Dedifferentiated amniotic fluid mesenchymal stem cell (primary cell): ENCODE measurements at regions not wholly inside any gene's neighbourhood (a gene's known extent, or its start where the extent isn't known, plus 50 kb on each side); places are given as distances from the start of the nearest gene placed in this dataset.

Experiments used
- DNase-seq: peaks from one replicate; pipeline ENCODE4 v3.0.0-alpha.2; 2016; ENCODE audit errors: extremely low spot score

DNA sequence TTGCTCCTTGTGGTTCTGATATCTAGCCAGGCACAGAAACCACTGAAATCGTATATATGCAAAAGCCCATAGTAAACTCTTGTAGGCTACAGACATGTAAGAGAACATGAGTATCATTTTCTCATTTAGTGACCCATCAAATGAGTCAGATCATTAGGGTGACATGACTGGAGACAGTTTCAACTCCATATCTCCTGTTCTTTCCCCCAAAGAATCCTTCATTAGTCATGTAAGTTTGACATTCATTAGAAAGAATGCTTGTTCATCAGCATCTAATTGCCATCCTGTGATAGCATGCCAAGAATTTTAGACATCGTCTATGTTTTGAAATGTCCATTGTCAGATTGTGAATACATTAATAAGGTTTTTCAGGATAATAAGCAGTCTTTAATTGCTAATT is 264.9 kb upstream of the TPM1 start:
- no peak for DNase-seq

- peak; percentile 34 for DNase-seq
Observed at GRCh38 chr15:62779036-62779770, 263.3 kb upstream of the TPM1 start.

DNA sequence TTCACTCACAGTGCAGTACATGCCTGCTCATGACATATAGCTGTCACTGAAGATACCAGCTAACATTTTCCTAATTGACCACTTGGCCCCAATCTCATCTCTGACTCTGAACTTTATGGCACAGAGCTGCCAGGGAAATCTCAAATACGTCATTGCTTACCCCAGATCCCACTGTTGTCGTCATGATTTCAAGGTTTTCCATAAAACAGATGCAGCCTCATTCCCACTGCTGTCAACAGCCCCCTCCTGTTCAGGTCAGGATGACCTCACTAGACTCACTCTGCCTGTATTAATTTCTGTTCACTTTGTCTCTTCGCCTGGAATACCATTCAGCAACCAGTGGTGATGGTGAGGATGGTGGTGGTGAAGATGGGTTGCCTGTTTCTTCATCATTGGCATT is 262.6 kb upstream of the TPM1 start:
- no peak for DNase-seq

GRCh38 chr15:62781081-62781497 is 261.5 kb upstream of the TPM1 start:
- no peak for DNase-seq

DNA sequence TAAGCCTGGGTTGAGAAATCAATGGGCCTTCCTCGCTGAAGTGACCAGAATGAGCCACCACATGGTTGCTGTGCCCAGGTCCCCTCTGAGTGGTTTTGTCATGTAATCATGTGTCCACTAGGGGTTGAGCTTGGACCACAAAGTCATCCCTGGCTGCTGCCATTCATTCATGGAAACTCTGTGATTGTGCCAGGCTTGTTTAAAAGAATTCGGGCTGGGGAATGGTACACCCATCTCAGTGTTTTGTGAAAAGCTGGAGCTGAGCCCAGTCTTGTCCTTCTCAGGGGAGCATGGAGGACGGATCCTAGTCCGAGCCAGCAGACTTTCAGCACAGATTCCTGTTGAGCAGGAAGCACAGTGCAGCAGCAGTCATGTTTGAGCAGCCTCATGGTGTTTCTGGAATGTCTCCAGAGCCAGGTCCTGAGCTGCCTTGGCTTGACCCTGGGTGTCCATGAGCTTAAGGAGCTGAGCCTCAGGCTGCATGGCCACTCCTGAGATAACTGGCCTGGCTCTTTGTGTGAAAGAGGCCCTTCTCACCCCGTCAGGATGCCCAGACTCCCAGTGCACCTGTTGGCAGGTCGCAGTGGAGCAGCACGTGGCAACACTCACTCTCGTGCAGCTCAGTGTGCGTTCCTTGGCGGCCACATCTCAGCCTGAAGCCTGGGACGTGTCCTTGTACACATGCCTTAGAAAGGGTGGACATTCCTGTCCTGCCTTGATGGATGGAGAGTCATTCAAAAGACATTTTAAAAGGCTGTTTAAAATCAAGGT is 260.3 kb upstream of the TPM1 start:
- peak; percentile 88 for DNase-seq

DNA sequence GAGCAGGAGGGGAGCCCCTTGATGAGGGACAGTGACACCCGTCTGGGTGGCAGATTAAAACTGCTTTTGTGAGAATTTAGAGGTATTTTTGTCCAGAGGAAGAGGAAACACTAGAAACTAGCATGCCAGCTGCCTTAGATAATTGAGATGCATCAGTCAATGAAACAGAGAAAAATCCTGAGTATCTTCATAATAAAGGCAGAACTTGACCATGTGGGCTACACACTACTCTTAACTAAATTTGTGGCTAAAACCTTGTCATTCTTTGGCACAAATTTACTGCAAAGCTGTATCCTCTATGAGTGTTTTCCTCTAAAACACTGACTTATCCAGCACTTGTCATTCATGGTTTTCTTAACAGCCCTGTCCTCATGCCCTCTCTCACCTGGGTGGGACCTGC is 259.7 kb upstream of the TPM1 start:
- no peak for DNase-seq

DNA sequence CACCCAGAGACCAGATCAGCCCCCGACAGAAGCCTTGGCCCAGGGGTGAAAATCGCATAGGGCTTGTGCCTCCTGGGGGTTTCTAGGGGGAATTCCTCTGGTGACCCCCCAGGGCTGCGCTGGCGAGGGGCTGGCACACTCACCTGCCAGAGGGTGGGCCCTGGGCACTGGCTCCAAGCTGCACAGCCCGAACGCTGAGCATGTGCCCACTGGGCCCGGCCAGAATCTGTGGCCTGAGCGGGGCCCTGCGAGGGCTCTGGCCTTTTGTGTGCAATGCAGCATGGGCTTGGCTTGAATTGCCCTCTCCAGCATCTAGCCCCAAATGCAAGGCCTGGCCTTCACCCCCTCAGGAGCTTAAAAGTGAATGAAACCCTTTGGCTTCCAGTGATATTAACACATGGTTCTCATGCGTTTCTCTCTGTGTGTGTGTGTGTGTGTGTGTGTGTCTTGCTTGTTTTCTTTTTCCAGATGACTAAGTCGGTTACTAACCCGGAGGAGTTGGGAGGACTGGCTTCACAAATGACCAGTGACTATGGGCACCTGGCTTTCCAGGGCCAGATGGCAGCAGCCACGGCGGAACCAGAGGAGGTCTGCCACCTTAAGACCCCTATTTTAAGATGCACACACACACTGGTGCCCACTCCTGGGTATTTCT is 259.1 kb upstream of the TPM1 start:
- DNase-seq, result peak; percentile 56

DNA sequence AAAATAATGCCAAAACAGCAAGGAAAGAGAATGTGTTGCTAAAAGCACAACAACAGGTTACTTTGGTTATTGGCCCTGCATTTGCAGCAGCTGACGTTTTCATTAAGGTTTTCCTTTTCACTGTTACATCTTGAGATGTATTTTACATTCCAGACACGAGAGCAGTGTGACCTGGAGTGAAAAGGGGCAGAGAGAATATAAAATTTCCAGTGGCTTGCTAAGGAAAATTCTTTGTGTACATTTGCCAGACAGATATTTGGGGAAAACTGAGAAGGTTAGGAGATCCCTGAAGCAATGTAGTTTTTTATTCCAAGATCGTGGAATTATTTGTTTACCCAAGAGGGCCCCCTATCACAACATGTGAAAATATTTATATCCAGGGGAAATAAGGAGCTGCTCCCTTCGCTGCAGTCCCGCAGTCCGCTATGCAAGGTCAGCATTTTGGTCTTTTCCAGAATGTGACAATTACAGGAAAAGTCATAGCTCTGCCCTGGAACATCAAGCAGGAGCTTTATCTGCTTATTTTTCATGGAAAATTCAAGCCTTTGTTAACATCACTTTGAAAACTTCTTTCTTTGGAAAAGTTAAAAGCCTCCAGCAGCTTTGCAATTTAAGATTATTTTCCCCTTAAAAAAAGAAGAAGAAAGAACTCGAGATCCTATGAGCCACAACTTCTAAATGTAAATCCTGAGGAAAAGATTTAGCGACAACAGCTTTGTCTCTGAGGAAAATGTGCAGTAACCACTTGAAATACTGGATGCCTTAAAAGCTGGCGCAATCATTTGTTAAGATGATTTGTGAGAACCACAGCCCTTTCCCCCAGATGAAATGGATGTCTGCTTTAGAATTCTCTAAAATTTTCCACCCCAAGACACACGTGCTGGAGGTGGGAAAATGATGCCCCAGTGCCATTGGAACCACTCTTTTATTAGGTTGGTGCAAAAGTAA is 256.4 kb upstream of the TPM1 start:
- DNase-seq, result no peak

- no peak for DNase-seq
Observed at GRCh38 chr15:62787401-62787800, 255.1 kb upstream of the TPM1 start.

- DNase-seq, result no peak
Observed at GRCh38 chr15:62788224-62788623, 254.3 kb upstream of the TPM1 start.

GRCh38 chr15:62790546-62790945 is 252.0 kb upstream of the TPM1 start:
- DNase-seq, result no peak

GRCh38 chr15:62791694-62792093 is 250.9 kb upstream of the TPM1 start:
- no peak for DNase-seq

- no peak for DNase-seq
Observed at GRCh38 chr15:62792986-62793751, 249.4 kb upstream of the TPM1 start.

DNA sequence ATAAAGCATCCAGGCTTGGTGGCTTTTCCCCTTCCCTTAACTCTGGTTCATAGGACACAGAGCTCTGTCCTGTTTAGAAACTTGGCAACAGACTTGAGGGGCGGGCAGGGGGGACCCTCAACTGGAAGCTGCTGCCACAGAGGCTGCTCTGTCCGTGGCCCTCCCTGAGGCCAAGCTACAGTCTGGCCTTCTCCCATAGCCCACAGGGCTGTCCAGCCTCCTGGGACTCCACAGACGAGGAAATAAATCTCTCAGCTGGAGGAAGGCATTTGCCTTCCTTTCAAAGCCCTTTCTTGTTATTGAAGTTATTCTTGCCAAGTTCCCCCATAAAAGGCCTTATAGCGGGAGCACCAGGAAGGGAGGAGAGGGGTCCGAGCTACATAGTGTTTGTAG is 248.8 kb upstream of the TPM1 start:
- no peak for DNase-seq

DNA sequence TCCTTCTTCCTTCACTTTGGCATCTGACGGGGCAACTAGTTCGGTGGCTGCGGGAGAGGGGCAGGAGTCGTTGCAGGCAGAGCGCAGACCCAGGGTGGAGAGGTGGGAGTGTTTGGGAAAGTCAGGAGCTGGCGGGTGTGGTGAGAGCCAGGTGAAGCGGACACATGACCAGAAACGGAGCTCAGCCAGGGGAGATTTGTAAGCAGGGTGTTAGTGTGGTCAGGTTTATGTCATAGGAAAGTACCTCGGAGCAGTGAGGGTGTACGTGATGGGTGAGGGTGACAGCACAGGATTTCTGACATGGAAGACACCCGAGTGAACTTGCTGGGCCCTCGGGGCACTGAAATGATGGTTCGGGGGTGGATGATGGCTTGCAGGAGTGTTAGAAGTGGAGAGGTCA is 247.4 kb upstream of the TPM1 start:
- no peak for DNase-seq

GRCh38 chr15:62795700-62796695 is 246.5 kb upstream of the TPM1 start:
- DNase-seq, result no peak

DNA sequence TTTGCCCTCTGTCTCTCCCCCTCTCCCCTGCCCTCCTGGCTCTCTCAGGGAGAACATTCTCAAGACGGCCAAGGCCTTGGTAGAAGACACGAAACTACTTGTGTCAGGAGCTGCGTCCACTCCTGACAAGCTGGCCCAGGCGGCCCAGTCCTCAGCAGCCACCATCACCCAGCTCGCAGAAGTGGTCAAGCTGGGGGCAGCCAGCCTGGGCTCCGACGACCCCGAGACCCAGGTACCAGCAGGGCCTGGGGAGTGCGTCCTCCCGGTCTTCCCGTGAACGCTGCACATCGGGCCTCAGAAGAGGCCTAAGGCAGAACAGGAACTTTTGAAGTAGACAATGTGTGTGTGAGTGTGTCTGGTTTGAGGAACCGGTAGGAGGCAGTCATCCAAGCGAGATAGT is 245.4 kb upstream of the TPM1 start:
- no peak for DNase-seq

DNA sequence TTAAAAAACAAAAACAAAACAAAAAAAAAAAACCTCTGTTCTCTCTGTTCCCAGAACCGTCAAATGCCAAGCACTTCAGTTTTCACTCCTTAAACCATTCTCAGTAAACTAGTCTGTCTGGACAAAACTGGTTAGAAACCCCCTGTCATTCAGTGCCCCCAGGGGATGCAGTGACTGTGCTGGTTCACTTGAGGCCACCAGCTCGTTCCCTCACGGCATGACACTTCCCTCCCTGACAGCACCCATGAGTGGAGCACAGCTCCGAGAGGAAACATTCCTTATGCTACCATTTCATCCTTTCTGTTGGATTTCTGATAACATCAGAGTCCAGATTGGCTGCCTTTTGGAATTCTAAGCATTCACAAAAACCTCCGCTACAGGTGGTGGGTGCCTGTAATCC is 244.0 kb upstream of the TPM1 start:
- no peak for DNase-seq

DNA sequence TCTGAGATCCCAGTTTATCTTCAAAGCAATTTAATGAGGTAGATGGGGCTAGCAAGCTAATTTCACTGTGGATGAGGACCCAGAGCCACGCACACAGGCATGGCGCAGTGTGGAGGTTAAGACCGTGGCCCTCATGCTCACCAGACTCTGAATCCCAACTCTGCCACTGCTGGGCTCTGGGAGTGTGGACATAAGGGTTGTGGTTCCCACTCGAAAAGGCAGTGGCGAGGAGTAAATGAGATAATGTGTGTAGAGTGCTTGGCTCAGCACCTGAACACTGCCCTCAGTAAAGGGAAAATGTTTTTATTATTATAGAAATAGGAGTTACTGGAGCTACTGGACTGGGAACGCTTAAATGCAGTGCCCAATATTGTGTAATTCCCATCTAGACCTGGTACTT is 243.5 kb upstream of the TPM1 start:
- no peak for DNase-seq

- no peak for DNase-seq
Observed at GRCh38 chr15:62799919-62800318, 242.6 kb upstream of the TPM1 start.
